Endodermal cell (in vitro differentiated cells): ENCODE measurements at regions not wholly inside any gene's neighbourhood (a gene's known extent, or its start where the extent isn't known, plus 50 kb on each side); places are given as distances from the start of the nearest gene placed in this dataset.

Source experiments
- DNase-seq: peaks from one replicate; pipeline ENCODE4 v3.0.0-alpha.2; 2017
- H3K27ac ChIP-seq: 2 replicates; pipeline ENCODE4 v1.5.1; 2013; ENCODE audit warnings: mild to moderate bottlenecking, low read depth, low read length, moderate library complexity
- H3K27me3 ChIP-seq: 2 replicates; pipeline ENCODE4 v1.6.1; 2013; ENCODE audit warnings: mild to moderate bottlenecking, low read length, moderate library complexity; ENCODE audit not compliant: insufficient read depth, control insufficient read depth, poor library complexity, severe bottlenecking
- H3K36me3 ChIP-seq: 2 replicates; pipeline ENCODE4 v1.7.0; 2013; ENCODE audit warnings: mild to moderate bottlenecking, low read length, moderate library complexity; ENCODE audit not compliant: control insufficient read depth, insufficient read depth
- H3K4me1 ChIP-seq: one replicate; pipeline ENCODE4 v1.7.0; 2013; ENCODE audit warnings: low read length; ENCODE audit not compliant: control insufficient read depth, insufficient read depth
- H3K4me3 ChIP-seq: 2 replicates; pipeline ENCODE4 v1.5.1; 2013; ENCODE audit warnings: mild to moderate bottlenecking, low read length, moderate library complexity
- H3K9ac ChIP-seq: 2 replicates; pipeline ENCODE4 v1.6.1; 2013; ENCODE audit warnings: mild to moderate bottlenecking, low read length, moderate library complexity; ENCODE audit not compliant: poor library complexity, severe bottlenecking; ENCODE audit errors: extremely low read depth
- H3K9me3 ChIP-seq: 2 replicates; pipeline ENCODE4 v1.6.1; 2013; ENCODE audit warnings: mild to moderate bottlenecking, low read length, moderate library complexity; ENCODE audit not compliant: control insufficient read depth
- H3K27ac Mint-ChIP-seq: 2 replicates; pipeline ENCODE4 v1.8.0; 2020; ENCODE audit warnings: mixed read lengths
- H3K27me3 Mint-ChIP-seq: 2 replicates; pipeline ENCODE4 v1.8.0; 2021; ENCODE audit warnings: mild to moderate bottlenecking, mixed read lengths; ENCODE audit not compliant: insufficient read depth
- H3K36me3 Mint-ChIP-seq: 2 replicates; pipeline ENCODE4 v1.8.0; 2020; ENCODE audit warnings: low read depth, mixed read lengths
- H3K4me1 Mint-ChIP-seq: 2 replicates; pipeline ENCODE4 v1.8.0; 2020; ENCODE audit warnings: mixed read lengths
- H3K4me3 Mint-ChIP-seq: 2 replicates; pipeline ENCODE4 v1.8.0; 2020; ENCODE audit warnings: mild to moderate bottlenecking, moderate library complexity, mixed read lengths
- H3K9me3 Mint-ChIP-seq: 2 replicates; pipeline ENCODE4 v1.8.0; 2020; ENCODE audit warnings: mild to moderate bottlenecking, mixed read lengths
- WGBS, 2 experiments: methylation state at CpG; one replicate each; pipeline versions ENCODE4 v1.1.5 to v1.1.7; 2013; ENCODE audit warnings: missing lambda C conversion rate in 2 of 2, mixed read lengths in 1 of 2; ENCODE audit not compliant: insufficient coverage in 1 of 2, insufficient read length in 1 of 2; 5-methylcytosine and 5-hydroxymethylcytosine counted together
- TF ChIP-seq, protein P1 (sequence below): fragments of 200-600 bp; sonication (generic); conservative IDR thresholded peaks from 2 replicates; pipeline ENCODE4 v1.5.0; 2021; ENCODE audit warnings: antibody characterized with exemption, mild to moderate bottlenecking

DNA sequence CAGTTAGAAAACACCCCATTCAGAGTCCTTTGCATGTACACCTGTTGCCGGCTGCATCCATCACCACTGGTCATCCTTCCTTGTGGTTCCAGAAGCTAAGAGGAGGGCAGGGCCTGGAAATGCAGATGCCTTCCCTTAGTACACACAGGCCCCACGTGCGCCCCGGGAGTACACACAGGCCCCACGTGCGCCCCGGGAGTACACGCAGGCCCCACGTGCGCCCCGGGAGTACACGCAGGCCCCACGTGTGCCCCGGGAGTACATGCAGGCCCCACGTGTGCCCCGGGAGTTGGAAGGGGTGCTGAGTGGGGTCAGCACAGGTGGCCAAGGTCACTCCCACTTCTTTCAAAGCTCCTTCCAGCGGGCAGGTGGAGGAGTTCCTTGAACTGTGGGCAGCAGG, 1141.9 kb downstream of the BRD1 start:
- Mint-ChIP-seq H3K27me3 (no peaks in the 10 kb centered on the region), H3K27ac (no peak overlapping the region), H3K4me1 (no peaks in the 10 kb centered on the region), H3K4me3 (no peak overlapping the region), H3K36me3 (peaks cover 2% of the 10 kb centered on the region), H3K9me3 (no peaks in the 10 kb centered on the region)
- Histone ChIP-seq H3K36me3 (no peaks in the 10 kb centered on the region), H3K4me1 (no peaks in the 10 kb centered on the region), H3K27ac (no peak overlapping the region), H3K9me3 (no peaks in the 10 kb centered on the region), H3K9ac (no peak overlapping the region), H3K27me3 (no peaks in the 10 kb centered on the region), H3K4me3 (no peak overlapping the region)
- 96 to 100% methylated on average over 8 to 17 of the region's 17 CpGs for WGBS, 2 experiments
- no peak for DNase-seq
- TF ChIP-seq, protein P1, sequence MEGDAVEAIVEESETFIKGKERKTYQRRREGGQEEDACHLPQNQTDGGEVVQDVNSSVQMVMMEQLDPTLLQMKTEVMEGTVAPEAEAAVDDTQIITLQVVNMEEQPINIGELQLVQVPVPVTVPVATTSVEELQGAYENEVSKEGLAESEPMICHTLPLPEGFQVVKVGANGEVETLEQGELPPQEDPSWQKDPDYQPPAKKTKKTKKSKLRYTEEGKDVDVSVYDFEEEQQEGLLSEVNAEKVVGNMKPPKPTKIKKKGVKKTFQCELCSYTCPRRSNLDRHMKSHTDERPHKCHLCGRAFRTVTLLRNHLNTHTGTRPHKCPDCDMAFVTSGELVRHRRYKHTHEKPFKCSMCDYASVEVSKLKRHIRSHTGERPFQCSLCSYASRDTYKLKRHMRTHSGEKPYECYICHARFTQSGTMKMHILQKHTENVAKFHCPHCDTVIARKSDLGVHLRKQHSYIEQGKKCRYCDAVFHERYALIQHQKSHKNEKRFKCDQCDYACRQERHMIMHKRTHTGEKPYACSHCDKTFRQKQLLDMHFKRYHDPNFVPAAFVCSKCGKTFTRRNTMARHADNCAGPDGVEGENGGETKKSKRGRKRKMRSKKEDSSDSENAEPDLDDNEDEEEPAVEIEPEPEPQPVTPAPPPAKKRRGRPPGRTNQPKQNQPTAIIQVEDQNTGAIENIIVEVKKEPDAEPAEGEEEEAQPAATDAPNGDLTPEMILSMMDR = no peak

- Histone ChIP-seq H3K27ac (no peak overlapping the region), H3K36me3 (no peaks in the 10 kb centered on the region), H3K4me3 (no peak overlapping the region), H3K9me3 (no peaks in the 10 kb centered on the region), H3K9ac (no peak overlapping the region), H3K27me3 (no peaks in the 10 kb centered on the region), H3K4me1 (no peaks in the 10 kb centered on the region)
- no peak for DNase-seq
- Mint-ChIP-seq H3K9me3 (no peaks in the 10 kb centered on the region), H3K4me3 (no peak overlapping the region), H3K36me3 (peaks cover 2% of the 10 kb centered on the region), H3K27me3 (no peaks in the 10 kb centered on the region), H3K4me1 (no peaks in the 10 kb centered on the region), H3K27ac (no peak overlapping the region)
- 88 to 91% methylated on average over 9 of the region's 9 CpGs for WGBS, 2 experiments
- TF ChIP-seq, protein P1 = no peak
These were observed 1144.0 kb downstream of the BRD1 start for GRCh38 chr22:48683640-48684039.

DNA sequence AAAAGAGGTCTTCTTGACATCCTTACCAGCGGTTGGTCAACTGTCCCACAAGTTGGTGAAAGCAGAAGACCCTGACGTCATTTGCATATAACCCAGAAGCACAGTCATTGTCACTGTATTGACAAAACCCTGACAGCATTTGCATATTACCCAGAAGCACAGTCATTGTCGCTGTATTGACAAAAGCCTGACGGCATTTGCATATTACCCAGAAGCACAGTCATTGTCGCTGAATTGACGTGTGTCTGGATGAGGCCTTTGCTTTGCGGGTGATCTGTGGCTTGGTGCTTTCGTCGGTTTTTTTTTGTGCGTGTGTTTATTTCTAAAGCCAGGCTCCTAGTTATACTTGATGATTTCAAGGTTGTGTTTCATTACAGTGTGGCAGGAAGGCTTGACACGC, 1145.2 kb downstream of the BRD1 start:
- H3K27me3 ChIP-seq = no peaks in the 10 kb centered on the region
- no peak overlapping the region for H3K4me3 ChIP-seq
- TF ChIP-seq, protein P1 = no peak
- Mint-ChIP-seq H3K4me1 (no peaks in the 10 kb centered on the region), H3K27me3 (no peaks in the 10 kb centered on the region), H3K4me3 (no peak overlapping the region), H3K9me3 (no peaks in the 10 kb centered on the region), H3K36me3 (peaks cover 2% of the 10 kb centered on the region), H3K27ac (no peak overlapping the region)
- H3K27ac ChIP-seq = no peak overlapping the region
- H3K36me3 ChIP-seq = no peaks in the 10 kb centered on the region
- no peaks in the 10 kb centered on the region for H3K9me3 ChIP-seq
- WGBS, 2 experiments = 93 to 97% methylated on average over 10 to 11 of the region's 11 CpGs
- H3K4me1 ChIP-seq = no peaks in the 10 kb centered on the region
- DNase-seq = no peak
- no peak overlapping the region for H3K9ac ChIP-seq
